Calu3 (cell line): ENCODE measurements at regions not wholly inside any gene's neighbourhood (a gene's known extent, or its start where the extent isn't known, plus 50 kb on each side); places are given as distances from the start of the nearest gene placed in this dataset.

Experiments used
- BruUV-seq: library from RNA; stranded (reverse); fragments of 400-500 nt; replicated peaks from 2 replicates; lab custom pipeline; 2021; lab: Mats Ljungman, UMichigan
- CTCF ChIA-PET: fragments of 300-600 bp; sonication (Branson Sonifier 250); formaldehyde crosslinking; loops from one replicate; lab custom pipeline; 2022; ENCODE audit warnings: antibody characterized with exemption; lab: Charles Lee
- DNase-seq: peaks from one replicate; pipeline ENCODE4 v3.0.0; 2022
- H3K27ac Mint-ChIP-seq: one replicate; pipeline ENCODE4 v1.8.0; 2022; ENCODE audit warnings: mixed read lengths; ENCODE audit not compliant: unreplicated experiment
- H3K27me3 Mint-ChIP-seq: one replicate; pipeline ENCODE4 v1.8.0; 2022; ENCODE audit warnings: mixed read lengths; ENCODE audit not compliant: unreplicated experiment
- H3K36me3 Mint-ChIP-seq: one replicate; pipeline ENCODE4 v1.8.0; 2022; ENCODE audit warnings: mild to moderate bottlenecking, moderate library complexity, mixed read lengths; ENCODE audit not compliant: insufficient read depth, unreplicated experiment
- H3K4me1 Mint-ChIP-seq: one replicate; pipeline ENCODE4 v1.8.0; 2022; ENCODE audit warnings: mild to moderate bottlenecking, low read depth, mixed read lengths; ENCODE audit not compliant: unreplicated experiment
- H3K4me3 Mint-ChIP-seq: one replicate; pipeline ENCODE4 v1.8.0; 2022; ENCODE audit warnings: mild to moderate bottlenecking, low read depth, moderate library complexity, mixed read lengths; ENCODE audit not compliant: unreplicated experiment
- H3K9me3 Mint-ChIP-seq: one replicate; pipeline ENCODE4 v1.8.0; 2022; ENCODE audit warnings: low read depth, mixed read lengths; ENCODE audit not compliant: unreplicated experiment
- CTCF ChIP-seq: fragments of 200-600 bp; IDR thresholded peaks from one replicate; pipeline ENCODE4 v1.8.0; 2022; ENCODE audit warnings: antibody characterized with exemption; ENCODE audit not compliant: unreplicated experiment
- intact Hi-C: fragments of 100-400 bp; cut with micrococcal nuclease; formaldehyde crosslinking; loops from one replicate; pipeline ENCODE4 v1.10.0; 2022; ENCODE audit not compliant: unreplicated experiment

- Mint-ChIP-seq H3K36me3 (no peaks in the 10 kb centered on the region), H3K4me1 (peaks cover 31% of the 10 kb centered on the region), H3K27ac (peak overlapping the region; percentile 58), H3K4me3 (no peak overlapping the region), H3K9me3 (no peaks in the 10 kb centered on the region), H3K27me3 (no peaks in the 10 kb centered on the region)
- CTCF ChIA-PET: interaction anchor here (1.1 kb wide), 1 partner anchor 307 kb away, joined by 3 read pairs; no protein-coding TSS in a partner anchor
- no peak for TF ChIP-seq CTCF
- intact Hi-C loops: loop anchor here (10.0 kb wide), 1 partner anchor 118 kb away; no protein-coding TSS in a partner anchor
- peak; percentile 42 for DNase-seq
- BruUV-seq: no TSS peak
These were observed 479.2 kb upstream of the NBEA start for GRCh38 chr13:34462843-34463242.

- Mint-ChIP-seq H3K4me3 (no peak overlapping the region), H3K4me1 (peaks cover 39% of the 10 kb centered on the region), H3K27ac (peak overlapping the region; percentile 58), H3K27me3 (no peaks in the 10 kb centered on the region), H3K36me3 (no peaks in the 10 kb centered on the region), H3K9me3 (no peaks in the 10 kb centered on the region)
- DNase-seq: no peak
- intact Hi-C loops: loop anchor here (10.0 kb wide), 1 partner anchor 119 kb away; no protein-coding TSS in a partner anchor
- BruUV-seq: no TSS peak
- CTCF ChIA-PET: interaction anchor here (0.9 to 1.0 kb wide), 2 partner anchors 120 to 484 kb away, joined by 3 to 4 read pairs; no protein-coding TSS in a partner anchor
- TF ChIP-seq CTCF: no peak
These were observed 478.1 kb upstream of the NBEA start for GRCh38 chr13:34464011-34464410.

- H3K27ac Mint-ChIP-seq: no peak overlapping the region
- no TSS peak for BruUV-seq
- no peak for DNase-seq
- no peak overlapping the region for H3K4me3 Mint-ChIP-seq
- H3K4me1 Mint-ChIP-seq: peaks cover 49% of the 10 kb centered on the region
- no peak for TF ChIP-seq CTCF
- no peaks in the 10 kb centered on the region for H3K27me3 Mint-ChIP-seq
- H3K36me3 Mint-ChIP-seq: no peaks in the 10 kb centered on the region
- no peaks in the 10 kb centered on the region for H3K9me3 Mint-ChIP-seq
- CTCF ChIA-PET: interaction anchor here (0.6 kb wide), 1 partner anchor 392 kb away, joined by 3 read pairs; no protein-coding TSS in a partner anchor
- intact Hi-C loops: loop anchor here (5.0 to 10.0 kb wide), 2 partner anchors 121 to 308 kb away; no protein-coding TSS in a partner anchor
These were observed 476.6 kb upstream of the NBEA start for GRCh38 chr13:34465423-34465922.

- Mint-ChIP-seq H3K4me3 (no peak overlapping the region), H3K27ac (no peak overlapping the region), H3K9me3 (no peaks in the 10 kb centered on the region), H3K27me3 (no peaks in the 10 kb centered on the region), H3K4me1 (peaks cover 54% of the 10 kb centered on the region), H3K36me3 (no peaks in the 10 kb centered on the region)
- no TSS peak for BruUV-seq
- intact Hi-C loops: loop anchor here (5.0 to 10.0 kb wide), 2 partner anchors 122 to 309 kb away; no protein-coding TSS in a partner anchor
- CTCF ChIA-PET: interaction anchor here (0.6 kb wide), 1 partner anchor 391 kb away, joined by 3 read pairs; no protein-coding TSS in a partner anchor
- no peak for DNase-seq
- no peak for TF ChIP-seq CTCF
These were observed 475.8 kb upstream of the NBEA start for GRCh38 chr13:34466301-34466700.
